ENCODE measurements at regions not wholly inside any gene's neighbourhood (a gene's known extent, or its start where the extent isn't known, plus 50 kb on each side); places are given as distances from the start of the nearest gene placed in this dataset.

GRCh38 chr16:72244853-72245252 is 72.9 kb upstream of the PMFBP1 start:
- Histone ChIP-seq H3K4me2 (ENCODE audit: insufficient read depth in 1 of 2, low read depth in 2 of 2, low read length in 2 of 2) (no peak overlapping the region), H3K56ac (replicated peaks; ENCODE audit: insufficient read length, low read depth, low read length) (no peak overlapping the region), H3K79me1 (ENCODE audit: low read depth, low read length) (no peaks in the 10 kb centered on the region), H2BK20ac (ENCODE audit: low read length) (no peak overlapping the region), H3K27ac (ENCODE audit: low read depth, low read length) (no peak overlapping the region), H3K14ac (ENCODE audit: insufficient read length) (no peak overlapping the region), H2BK5ac (ENCODE audit: low read depth, low read length) (no peak overlapping the region), H2AFZ (ENCODE audit: low read length) (no peak overlapping the region), H3K18ac (ENCODE audit: extremely low read depth, low read length) (no peak overlapping the region), H3K4ac (replicated peaks; ENCODE audit: insufficient read length, low read depth, low read length) (no peak overlapping the region), H2AK5ac (ENCODE audit: low read depth, low read length) (no peak overlapping the region), H4K5ac (ENCODE audit: insufficient read length, low read depth, low read length) (no peak overlapping the region), H4K20me1 (replicated peaks in 1 of 2; ENCODE audit: control insufficient read depth in 1 of 2, insufficient read depth in 2 of 2, low read length in 2 of 2) (no peaks in the 10 kb centered on the region), H2BK12ac (ENCODE audit: low read depth, low read length) (no peak overlapping the region), H3K4me1 (replicated peaks in 1 of 4; ENCODE audit: control insufficient read depth in 3 of 4, insufficient read depth in 4 of 4, low read length in 3 of 4) (no peaks in the 10 kb centered on the region), H3K27me3 (replicated peaks in 1 of 4; ENCODE audit: control insufficient read depth in 3 of 4, extremely low read depth in 1 of 4, insufficient read depth in 3 of 4, low read length in 3 of 4) (no peaks in the 10 kb centered on the region), H3K4me3 (ENCODE audit: extremely low read depth in 1 of 4, insufficient read depth in 2 of 4, low read depth in 3 of 4, low read length in 4 of 4) (no peak overlapping the region), H3K23me2 (ENCODE audit: low read depth, low read length) (no peaks in the 10 kb centered on the region; the same call in 1 of the 2 replicates), H4K8ac (ENCODE audit: extremely low read depth, insufficient read depth, low read length) (no peak overlapping the region), H3K79me2 (ENCODE audit: control insufficient read depth in 1 of 2, insufficient read depth in 2 of 2, low read length in 2 of 2) (no peaks in the 10 kb centered on the region), H2BK120ac (replicated peaks; ENCODE audit: low read depth, low read length) (no peak overlapping the region), H3K9ac (replicated peaks in 1 of 4; ENCODE audit: extremely low read depth in 1 of 4, low read depth in 3 of 4, low read length in 3 of 4) (no peak overlapping the region), H3K36me3 (ENCODE audit: control insufficient read depth in 2 of 4, insufficient read depth in 4 of 4, low read length in 3 of 4) (no peaks in the 10 kb centered on the region), H3K9me3 (ENCODE audit: insufficient read depth in 2 of 2, low read depth in 1 of 2, low read length in 1 of 2) (no peaks in the 10 kb centered on the region), H4K91ac (replicated peaks; ENCODE audit: insufficient read length, low read length) (no peak overlapping the region), H3K23ac (ENCODE audit: insufficient read length) (no peak overlapping the region), H2BK15ac (ENCODE audit: low read length) (no peak overlapping the region)
- 84% methylated on average over 5 of the region's 5 CpGs; no CpG with 5 or more reads in 1 of the 2 experiments for WGBS, 2 experiments (ENCODE audit: extremely low coverage in 1 of 2, insufficient coverage in 1 of 2, insufficient read length in 1 of 2, insufficient replicate concordance in 2 of 2, low coverage in 1 of 2, low lambda C conversion rate in 2 of 2, missing lambda C conversion rate in 1 of 2)
- FAIRE-seq, result no peak
- CTCF ChIA-PET (ENCODE audit: partially characterized antibody), result interaction anchor here (1.2 to 2.9 kb wide), 5 partner anchors 9 to 588 kb away, joined by 3 to 18 read pairs (median 5); no protein-coding TSS in a partner anchor
- POLR2A ChIA-PET (ENCODE audit: partially characterized antibody), result no interaction called here
- no peak for DNase-seq (ENCODE audit: low read depth in 1 of 2, low spot score in 2 of 2)
- no peak for TF ChIP-seq CHD7 (IDR thresholded peaks at IDR 0.05; ENCODE audit: insufficient replicate concordance, low read length)
